Uterus (tissue), 3 donors: ENCODE measurements at regions not wholly inside any gene's neighbourhood (a gene's known extent, or its start where the extent isn't known, plus 50 kb on each side); places are given as distances from the start of the nearest gene placed in this dataset.
A peak's percentile ranks its signal among the peaks of the same experiment; 100 is the strongest.

Experiments
- DNase-seq, 2 donors: peaks; one replicate each; pipeline ENCODE4 v3.0.0-alpha.2; 2019 to 2020
- H3K27ac ChIP-seq, 2 donors: fragments of 200-600 bp; sonication (generic); 1 replicate in 1 of 2; 2 replicates in 1 of 2; pipeline ENCODE4 v1.5.1; 2016 to 2018
- H3K27me3 ChIP-seq, 2 donors: fragments of 200-600 bp; sonication (generic); one replicate each; pipeline ENCODE4 v1.5.1; 2018 to 2019; ENCODE audit warnings: control low read depth in 1 of 2
- H3K36me3 ChIP-seq, 2 donors: fragments of 200-600 bp; sonication (generic); one replicate each; pipeline ENCODE4 v1.5.1; 2019; ENCODE audit warnings: control low read depth in 1 of 2
- H3K4me1 ChIP-seq, 2 donors: fragments of 200-600 bp; sonication (generic); one replicate each; pipeline ENCODE4 v1.5.1; 2018 to 2019; ENCODE audit warnings: control low read depth in 1 of 2
- H3K4me3 ChIP-seq, 2 donors: fragments of 200-600 bp; sonication (generic); 1 replicate in 1 of 2; 2 replicates in 1 of 2; pipeline ENCODE4 v1.5.1; 2018 to 2019; ENCODE audit warnings: mild to moderate bottlenecking in 1 of 2
- H3K9me3 ChIP-seq, 2 donors: fragments of 200-600 bp; sonication (generic); one replicate each; pipeline ENCODE4 v1.5.1; 2019; ENCODE audit warnings: control low read depth in 1 of 2
- CTCF ChIP-seq, 4 experiments: fragments of 200-600 bp in 2 of 4; fragments of 450-650 bp in 2 of 4; sonication (generic) in 2 of 4; IDR thresholded peaks; one replicate each; pipeline ENCODE4 v1.5.1; 2016 to 2019; ENCODE audit warnings: antibody characterized with exemption in 4 of 4, mild to moderate bottlenecking in 2 of 4, moderate library complexity in 1 of 4
- POLR2A ChIP-seq, 2 donors: fragments of 450-650 bp; IDR thresholded peaks; one replicate each; pipeline ENCODE4 v1.6.1; 2016; ENCODE audit warnings: antibody characterized with exemption in 2 of 2, mild to moderate bottlenecking in 1 of 2, moderate library complexity in 1 of 2
- intact Hi-C: fragments of 100-400 bp; cut with DNase I; formaldehyde crosslinking; loops from one replicate; pipeline ENCODE4 v1.15.1; 2023; ENCODE audit warnings: low total_unique reads
- donor health status: DM: yes; HTN: yes; CAD: no.

GRCh38 chr3:181278468-181279238, 289.1 kb upstream of the DNAJC19 start:
- H3K4me3 ChIP-seq = no peak overlapping the region
- H3K27me3 ChIP-seq = no peaks in the 10 kb centered on the region
- intact Hi-C loops = no loop called here
- H3K27ac ChIP-seq = no peak overlapping the region
- no peaks in the 10 kb centered on the region for H3K4me1 ChIP-seq
- TF ChIP-seq POLR2A (IDR thresholded peaks at IDR 0.05) (no peak), CTCF (IDR thresholded peaks at IDR 0.05) (peak in 1 of 4 experiments; percentile 22)
- H3K36me3 ChIP-seq = no peaks in the 10 kb centered on the region
- H3K9me3 ChIP-seq = no peaks in the 10 kb centered on the region
- DNase-seq = no peak

DNA sequence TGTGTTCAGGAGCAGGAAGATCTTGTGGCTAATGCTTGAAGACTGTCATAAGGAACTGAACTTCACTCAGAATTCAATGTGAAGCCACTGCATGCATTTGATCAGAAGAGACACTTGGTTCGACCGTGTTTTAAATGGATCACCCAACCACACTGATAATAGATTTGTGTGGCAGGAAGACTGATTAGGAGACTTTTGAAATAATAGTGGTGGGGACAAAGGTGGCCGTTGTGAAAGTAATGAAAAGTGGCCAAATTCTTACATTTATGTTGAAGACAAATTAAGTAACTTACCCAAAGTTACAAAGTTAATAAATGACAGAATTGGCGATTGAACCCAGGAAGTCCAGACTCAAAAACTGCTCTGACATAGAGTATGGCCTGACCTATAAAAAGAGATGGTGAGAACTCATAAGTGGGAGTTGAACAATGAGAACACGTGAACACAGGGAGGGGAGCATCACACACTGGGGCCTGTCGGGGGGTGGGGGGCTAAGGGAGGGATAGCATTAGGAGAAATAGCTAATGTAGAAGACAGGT, 286.9 kb upstream of the DNAJC19 start:
- DNase-seq = no peak
- Histone ChIP-seq H3K9me3 (no peaks in the 10 kb centered on the region), H3K27ac (no peak overlapping the region), H3K36me3 (no peaks in the 10 kb centered on the region), H3K27me3 (no peaks in the 10 kb centered on the region), H3K4me1 (no peaks in the 10 kb centered on the region), H3K4me3 (no peak overlapping the region)
- intact Hi-C loops = no loop called here
- TF ChIP-seq POLR2A (IDR thresholded peaks at IDR 0.05) (no peak), CTCF (IDR thresholded peaks at IDR 0.05) (no peak)

- Histone ChIP-seq H3K4me3 (no peak overlapping the region), H3K9me3 (no peaks in the 10 kb centered on the region), H3K27me3 (no peaks in the 10 kb centered on the region), H3K36me3 (no peaks in the 10 kb centered on the region), H3K27ac (no peak overlapping the region), H3K4me1 (no peaks in the 10 kb centered on the region)
- intact Hi-C loops = no loop called here
- TF ChIP-seq POLR2A (IDR thresholded peaks at IDR 0.05) = no peak
- no peak for TF ChIP-seq CTCF (IDR thresholded peaks at IDR 0.05)
- no peak for DNase-seq
These were observed 284.5 kb upstream of the DNAJC19 start for GRCh38 chr3:181274025-181274424.

- no peak for TF ChIP-seq POLR2A (IDR thresholded peaks at IDR 0.05)
- TF ChIP-seq CTCF (IDR thresholded peaks at IDR 0.05) = no peak
- intact Hi-C loops = no loop called here
- no peak overlapping the region for H3K27ac ChIP-seq
- no peaks in the 10 kb centered on the region for H3K9me3 ChIP-seq
- no peak for DNase-seq
- H3K4me1 ChIP-seq = no peaks in the 10 kb centered on the region
- H3K36me3 ChIP-seq = no peaks in the 10 kb centered on the region
- H3K4me3 ChIP-seq = no peak overlapping the region
- no peaks in the 10 kb centered on the region for H3K27me3 ChIP-seq
These were observed 277.8 kb upstream of the DNAJC19 start for GRCh38 chr3:181267312-181267711.

DNA sequence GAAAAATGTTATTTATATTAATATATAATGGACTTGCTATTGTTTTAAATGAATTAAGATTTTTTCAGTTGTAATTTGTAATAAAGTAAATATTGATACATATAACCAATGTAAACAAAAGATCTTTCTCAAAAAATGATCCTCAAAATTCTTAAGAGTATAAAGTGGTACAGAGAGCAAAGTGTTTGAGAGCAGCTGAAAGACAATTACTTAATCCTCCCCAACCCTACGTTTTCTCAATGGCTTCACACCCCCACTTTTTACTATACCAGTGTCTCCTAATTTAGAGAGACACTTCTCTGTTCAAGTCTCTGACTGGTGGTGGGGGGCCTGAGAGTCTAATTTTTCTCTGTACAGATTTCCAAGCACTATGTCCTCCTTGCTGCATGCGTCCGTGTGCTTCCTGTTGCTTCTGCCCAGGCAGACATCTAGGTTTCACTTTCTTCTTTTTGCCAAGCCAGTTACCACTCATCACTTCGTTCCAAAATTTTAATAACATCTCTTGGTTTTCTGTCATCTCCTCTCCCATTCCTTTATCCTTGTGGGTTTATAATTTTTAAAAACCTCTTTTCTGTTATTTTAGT, 276.3 kb upstream of the DNAJC19 start:
- H3K9me3 ChIP-seq = no peaks in the 10 kb centered on the region
- DNase-seq = no peak
- H3K4me1 ChIP-seq = no peaks in the 10 kb centered on the region
- no peaks in the 10 kb centered on the region for H3K27me3 ChIP-seq
- H3K36me3 ChIP-seq = no peaks in the 10 kb centered on the region
- no peak overlapping the region for H3K27ac ChIP-seq
- H3K4me3 ChIP-seq = no peak overlapping the region
- intact Hi-C loops = no loop called here
- no peak for TF ChIP-seq POLR2A (IDR thresholded peaks at IDR 0.05)
- TF ChIP-seq CTCF (IDR thresholded peaks at IDR 0.05) = no peak
